Mesothelial cell of epicardium (in vitro differentiated cells): ENCODE measurements at regions not wholly inside any gene's neighbourhood (a gene's known extent, or its start where the extent isn't known, plus 50 kb on each side); places are given as distances from the start of the nearest gene placed in this dataset.

Experiments
- DNase-seq, 2 experiments: peaks; one replicate each; pipeline ENCODE4 v3.0.0; 2021; ENCODE audit warnings: low spot score in 2 of 2; ENCODE audit not compliant: unreplicated experiment in 2 of 2
- H3K27ac Mint-ChIP-seq: 2 replicates; pipeline ENCODE4 v1.8.0; 2021; ENCODE audit warnings: mixed read lengths
- H3K27me3 Mint-ChIP-seq: 2 replicates; pipeline ENCODE4 v1.8.0; 2021; ENCODE audit warnings: low read depth, mixed read lengths
- H3K36me3 Mint-ChIP-seq: 2 replicates; pipeline ENCODE4 v1.8.0; 2021; ENCODE audit warnings: mixed read lengths
- H3K4me1 Mint-ChIP-seq: 2 replicates; pipeline ENCODE4 v1.8.0; 2021; ENCODE audit warnings: mixed read lengths
- H3K4me3 Mint-ChIP-seq: 2 replicates; pipeline ENCODE4 v1.8.0; 2021; ENCODE audit warnings: mild to moderate bottlenecking, moderate library complexity, mixed read lengths
- H3K9me3 Mint-ChIP-seq: 2 replicates; pipeline ENCODE4 v1.8.0; 2021; ENCODE audit warnings: mixed read lengths
- TF ChIP-seq, protein P1 (sequence below): fragments of 200-600 bp; sonication (generic); IDR thresholded peaks from one replicate; pipeline ENCODE4 v1.5.0; 2021; ENCODE audit warnings: antibody characterized with exemption; ENCODE audit not compliant: unreplicated experiment

DNA sequence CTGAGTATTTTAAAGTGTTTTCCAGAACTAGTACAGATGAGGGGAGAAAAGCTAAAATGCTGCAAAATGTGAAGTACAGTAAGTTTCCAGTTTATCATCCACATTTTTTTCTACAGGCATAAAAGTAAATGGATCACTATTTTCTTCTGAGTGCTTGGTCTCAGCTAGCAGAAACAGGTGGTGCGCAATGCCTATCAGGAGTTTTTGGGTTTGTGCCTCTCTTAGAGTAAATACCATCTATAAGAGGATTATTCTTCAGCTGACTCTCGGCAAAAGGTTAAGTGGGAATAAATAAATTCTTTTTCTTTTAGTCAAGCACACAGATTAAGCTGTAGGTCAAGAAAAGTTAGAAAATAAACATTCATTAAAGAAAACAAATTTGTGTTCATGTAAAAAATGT lies 1027.7 kb downstream of the PLOD2 start:
- H3K27ac Mint-ChIP-seq, result no peak overlapping the region

DNA sequence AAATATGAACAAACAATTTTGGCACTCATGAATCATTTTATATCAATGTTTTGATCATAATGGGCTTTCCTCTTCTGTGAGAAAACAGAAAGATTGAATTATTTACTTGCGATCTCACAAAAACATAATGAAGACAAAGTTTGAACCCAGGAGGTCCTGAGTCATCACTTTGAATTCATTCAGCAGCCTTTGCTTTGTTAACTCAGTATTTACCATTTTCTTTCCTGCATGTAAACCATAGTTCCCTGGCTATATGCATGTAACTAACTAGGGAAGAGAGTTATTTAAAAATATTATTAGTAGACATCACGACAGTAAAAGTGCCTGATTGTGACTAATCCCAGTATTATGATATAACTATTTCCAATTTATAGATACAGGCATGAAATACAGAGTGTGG lies 1026.2 kb downstream of the PLOD2 start:
- no peaks in the 10 kb centered on the region for H3K36me3 Mint-ChIP-seq
- H3K4me1 Mint-ChIP-seq, result no peaks in the 10 kb centered on the region
- H3K4me3 Mint-ChIP-seq, result no peak overlapping the region
- TF ChIP-seq, protein P1, sequence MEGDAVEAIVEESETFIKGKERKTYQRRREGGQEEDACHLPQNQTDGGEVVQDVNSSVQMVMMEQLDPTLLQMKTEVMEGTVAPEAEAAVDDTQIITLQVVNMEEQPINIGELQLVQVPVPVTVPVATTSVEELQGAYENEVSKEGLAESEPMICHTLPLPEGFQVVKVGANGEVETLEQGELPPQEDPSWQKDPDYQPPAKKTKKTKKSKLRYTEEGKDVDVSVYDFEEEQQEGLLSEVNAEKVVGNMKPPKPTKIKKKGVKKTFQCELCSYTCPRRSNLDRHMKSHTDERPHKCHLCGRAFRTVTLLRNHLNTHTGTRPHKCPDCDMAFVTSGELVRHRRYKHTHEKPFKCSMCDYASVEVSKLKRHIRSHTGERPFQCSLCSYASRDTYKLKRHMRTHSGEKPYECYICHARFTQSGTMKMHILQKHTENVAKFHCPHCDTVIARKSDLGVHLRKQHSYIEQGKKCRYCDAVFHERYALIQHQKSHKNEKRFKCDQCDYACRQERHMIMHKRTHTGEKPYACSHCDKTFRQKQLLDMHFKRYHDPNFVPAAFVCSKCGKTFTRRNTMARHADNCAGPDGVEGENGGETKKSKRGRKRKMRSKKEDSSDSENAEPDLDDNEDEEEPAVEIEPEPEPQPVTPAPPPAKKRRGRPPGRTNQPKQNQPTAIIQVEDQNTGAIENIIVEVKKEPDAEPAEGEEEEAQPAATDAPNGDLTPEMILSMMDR, result no peak
- no peaks in the 10 kb centered on the region for H3K27me3 Mint-ChIP-seq
- no peak overlapping the region for H3K27ac Mint-ChIP-seq
- no peaks in the 10 kb centered on the region for H3K9me3 Mint-ChIP-seq
- DNase-seq, result no peak

More for the DNA sequence above, 1027.7 kb downstream of the PLOD2 start:
- Mint-ChIP-seq H3K4me1 (no peaks in the 10 kb centered on the region), H3K27me3 (no peaks in the 10 kb centered on the region), H3K9me3 (no peaks in the 10 kb centered on the region), H3K4me3 (no peak overlapping the region), H3K36me3 (no peaks in the 10 kb centered on the region)
- TF ChIP-seq, protein P1, result no peak
- no peak for DNase-seq

DNA sequence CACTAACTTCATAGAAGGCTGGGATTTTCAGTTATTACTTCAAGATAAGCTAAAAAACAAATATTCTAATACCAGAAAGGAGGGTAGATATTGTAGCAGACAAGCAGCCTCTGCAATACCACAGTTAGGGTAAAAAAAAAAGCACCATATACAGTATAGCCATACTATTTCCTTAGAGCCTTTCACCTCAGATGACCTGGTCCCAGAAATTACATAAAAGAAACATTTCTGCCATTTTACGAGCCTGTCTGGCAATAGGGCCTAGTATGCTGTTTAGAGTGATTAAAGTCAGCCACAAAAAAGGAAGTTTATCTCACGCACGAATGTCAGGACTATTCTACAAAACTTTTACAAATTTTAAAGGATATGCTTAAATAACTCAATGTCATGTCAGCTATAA lies 1016.6 kb downstream of the PLOD2 start:
- H3K9me3 Mint-ChIP-seq, result peaks cover 11% of the 10 kb centered on the region
- peaks cover 1% of the 10 kb centered on the region for H3K36me3 Mint-ChIP-seq
- H3K4me3 Mint-ChIP-seq, result no peak overlapping the region
- H3K27me3 Mint-ChIP-seq, result no peaks in the 10 kb centered on the region
- no peak for DNase-seq
- peaks cover 5% of the 10 kb centered on the region for H3K4me1 Mint-ChIP-seq
- H3K27ac Mint-ChIP-seq, result no peak overlapping the region
- TF ChIP-seq, protein P1, result no peak

DNA sequence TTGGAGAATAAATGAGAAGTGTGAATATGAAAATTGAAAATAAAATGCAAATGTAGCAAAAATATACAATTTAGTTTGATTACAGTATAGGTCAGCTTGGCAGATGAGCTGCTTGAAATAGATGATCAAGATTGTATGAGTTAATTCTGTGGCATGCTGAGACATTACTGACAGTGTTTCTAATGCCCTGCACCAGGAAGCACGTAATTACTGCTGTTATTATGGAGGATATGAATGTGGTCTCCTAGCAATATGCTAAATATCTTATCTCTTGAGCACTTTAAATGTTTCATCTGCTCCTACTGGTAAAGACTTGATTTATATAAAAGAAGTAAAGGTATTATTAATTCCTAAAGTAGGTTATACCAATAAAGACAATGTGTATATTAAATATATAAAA lies 1015.5 kb downstream of the PLOD2 start:
- Mint-ChIP-seq H3K27ac (no peak overlapping the region), H3K4me3 (no peak overlapping the region), H3K27me3 (no peaks in the 10 kb centered on the region), H3K9me3 (peaks cover 11% of the 10 kb centered on the region), H3K4me1 (peaks cover 5% of the 10 kb centered on the region), H3K36me3 (peaks cover 1% of the 10 kb centered on the region)
- TF ChIP-seq, protein P1, result no peak
- no peak for DNase-seq

DNA sequence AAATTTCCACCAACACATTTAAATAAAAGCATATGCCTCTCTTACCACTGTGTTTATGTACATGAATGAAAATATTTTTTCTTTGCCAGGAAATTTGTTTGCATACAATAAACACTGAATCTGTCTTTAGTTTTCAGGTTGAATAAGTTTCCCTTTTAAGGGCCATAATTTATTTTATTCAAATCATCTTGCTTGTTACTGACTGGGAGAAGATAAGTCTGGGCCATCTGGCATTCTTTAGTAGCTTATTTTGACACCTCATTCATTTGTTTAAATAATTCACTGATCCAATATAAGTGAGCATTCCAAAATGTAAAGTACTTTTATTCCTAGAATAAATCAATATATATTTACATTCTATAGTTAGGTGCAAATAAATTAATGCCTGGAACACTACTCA lies 1001.3 kb downstream of the PLOD2 start:
- peaks cover 2% of the 10 kb centered on the region for H3K4me1 Mint-ChIP-seq
- no peak for DNase-seq
- H3K27me3 Mint-ChIP-seq, result no peaks in the 10 kb centered on the region

More for the DNA sequence above, 1001.3 kb downstream of the PLOD2 start:
- H3K9me3 Mint-ChIP-seq, result peaks cover 6% of the 10 kb centered on the region
- no peak overlapping the region for H3K27ac Mint-ChIP-seq
- no peak overlapping the region for H3K4me3 Mint-ChIP-seq
- no peaks in the 10 kb centered on the region for H3K36me3 Mint-ChIP-seq
- TF ChIP-seq, protein P1, result no peak
